Liver (tissue), 8 donors: ENCODE measurements at regions not wholly inside any gene's neighbourhood (a gene's known extent, or its start where the extent isn't known, plus 50 kb on each side); places are given as distances from the start of the nearest gene placed in this dataset.

ENCODE experiments used
- DNase-seq: peaks from one replicate; pipeline ENCODE4 v3.0.0-alpha.2; 2017; ENCODE audit warnings: low spot score
- H3K27ac ChIP-seq, 2 donors: one replicate each; pipeline ENCODE4 v1.7.0; 2013; ENCODE audit warnings: inconsistent platforms in 2 of 2, low read length in 2 of 2, control low read depth in 1 of 2, low read depth in 1 of 2, mild to moderate bottlenecking in 1 of 2
- H3K27me3 ChIP-seq, 4 donors: one replicate each; pipeline versions ENCODE4 v1.6.1 to v1.7.0; 2013; ENCODE audit warnings: low read length in 3 of 4, inconsistent platforms in 1 of 4, mild to moderate bottlenecking in 1 of 4, moderate library complexity in 1 of 4; ENCODE audit not compliant: control insufficient read depth in 4 of 4, insufficient read depth in 4 of 4
- H3K36me3 ChIP-seq, 4 donors: one replicate each; pipeline versions ENCODE4 v1.6.1 to v1.7.0; 2013; ENCODE audit warnings: low read length in 3 of 4, mild to moderate bottlenecking in 3 of 4, low read depth in 1 of 4, moderate library complexity in 1 of 4; ENCODE audit not compliant: control insufficient read depth in 4 of 4, insufficient read depth in 3 of 4
- H3K4me1 ChIP-seq, 4 donors: one replicate each; pipeline versions ENCODE4 v1.6.1 to v1.7.0; 2013; ENCODE audit warnings: low read length in 3 of 4, mild to moderate bottlenecking in 3 of 4, moderate library complexity in 1 of 4; ENCODE audit not compliant: control insufficient read depth in 4 of 4, insufficient read depth in 4 of 4
- H3K4me3 ChIP-seq, 3 donors: one replicate each; pipeline versions ENCODE4 v1.6.1 to v1.7.0; 2013; ENCODE audit warnings: low read length in 3 of 3, control low read depth in 1 of 3, low read depth in 1 of 3, mild to moderate bottlenecking in 1 of 3
- H3K9ac ChIP-seq, 2 donors: one replicate each; pipeline ENCODE4 v1.7.0; 2013; ENCODE audit warnings: low read length in 2 of 2, mild to moderate bottlenecking in 2 of 2, moderate library complexity in 2 of 2, control low read depth in 1 of 2, low read depth in 1 of 2
- H3K9me3 ChIP-seq, 4 donors: one replicate each; pipeline versions ENCODE4 v1.6.1 to v1.7.0; 2013; ENCODE audit warnings: low read length in 3 of 4; ENCODE audit not compliant: control insufficient read depth in 4 of 4
- EGR1 ChIP-seq, 2 donors: IDR thresholded peaks; 2 replicates each; pipeline ENCODE4 v1.6.1; 2016 to 2018; ENCODE audit warnings: antibody characterized with exemption in 2 of 2, low read depth in 2 of 2
- FOXA1 ChIP-seq: IDR thresholded peaks from 2 replicates; pipeline ENCODE4 v1.6.1; 2016; ENCODE audit warnings: antibody characterized with exemption
- FOXA2 ChIP-seq: IDR thresholded peaks from 2 replicates; pipeline ENCODE4 v1.6.1; 2016; ENCODE audit warnings: antibody characterized with exemption
- GABPA ChIP-seq, 2 donors: IDR thresholded peaks in 1 of 2; conservative IDR thresholded peaks in 1 of 2; 2 replicates each; pipeline ENCODE4 v1.6.1; 2016; ENCODE audit warnings: antibody characterized with exemption in 2 of 2, mild to moderate bottlenecking in 1 of 2, moderate library complexity in 1 of 2
- HNF4A ChIP-seq, 2 donors: conservative IDR thresholded peaks; 2 replicates each; pipeline ENCODE4 v1.6.1; 2016; ENCODE audit warnings: antibody characterized with exemption in 2 of 2, mild to moderate bottlenecking in 2 of 2
- HNF4G ChIP-seq: IDR thresholded peaks from 2 replicates; pipeline ENCODE4 v1.6.1; 2016; ENCODE audit warnings: antibody characterized with exemption
- NR2F2 ChIP-seq: IDR thresholded peaks from 2 replicates; pipeline ENCODE4 v1.6.1; 2016; ENCODE audit warnings: antibody characterized with exemption
- RAD21 ChIP-seq, 2 donors: IDR thresholded peaks; 2 replicates each; pipeline ENCODE4 v1.6.1; 2016; ENCODE audit warnings: antibody characterized with exemption in 2 of 2, mild to moderate bottlenecking in 2 of 2
- RXRA ChIP-seq, 2 donors: IDR thresholded peaks; 2 replicates each; pipeline ENCODE4 v1.6.1; 2017 to 2018; ENCODE audit warnings: antibody characterized with exemption in 2 of 2, mild to moderate bottlenecking in 1 of 2
- SP1 ChIP-seq: IDR thresholded peaks from 2 replicates; pipeline ENCODE4 v1.6.1; 2018; ENCODE audit warnings: antibody characterized with exemption, mild to moderate bottlenecking
- YY1 ChIP-seq: IDR thresholded peaks from 2 replicates; pipeline ENCODE4 v1.6.1; 2016; ENCODE audit warnings: antibody characterized with exemption, mild to moderate bottlenecking
- WGBS: extraction: QIAGEN DNeasy Blood & Tissue Kit; methylation state at CpG from one replicate; pipeline ENCODE4 v1.1.7; 2013; 5-methylcytosine and 5-hydroxymethylcytosine counted together
- TF ChIP-seq, protein P1 (sequence below): IDR thresholded peaks from 2 replicates; pipeline ENCODE4 v1.6.1; 2016; ENCODE audit warnings: antibody characterized with exemption
- TF ChIP-seq, protein P2 (sequence below): IDR thresholded peaks from 2 replicates; pipeline ENCODE4 v1.6.1; 2016; ENCODE audit warnings: antibody characterized with exemption, mild to moderate bottlenecking
- TF ChIP-seq, protein P3 (sequence below): IDR thresholded peaks from 2 replicates; pipeline ENCODE4 v1.6.1; 2016; ENCODE audit warnings: antibody characterized with exemption
- TF ChIP-seq, protein P4 (sequence below): IDR thresholded peaks from 2 replicates; pipeline ENCODE4 v1.6.1; 2016; ENCODE audit warnings: antibody characterized with exemption
- TF ChIP-seq, protein P5 (sequence below): fragments of 150-350 bp; IDR thresholded peaks from 2 replicates; pipeline ENCODE4 v1.5.1; 2017; ENCODE audit warnings: improper control_type of control experiment, low read depth, low read length; ENCODE audit not compliant: missing input control
- donor health status: healthy.
- donor health status: healthy.
- donor health status: healthy.
- donor health status: healthy.
- donor health status: healthy.

DNA sequence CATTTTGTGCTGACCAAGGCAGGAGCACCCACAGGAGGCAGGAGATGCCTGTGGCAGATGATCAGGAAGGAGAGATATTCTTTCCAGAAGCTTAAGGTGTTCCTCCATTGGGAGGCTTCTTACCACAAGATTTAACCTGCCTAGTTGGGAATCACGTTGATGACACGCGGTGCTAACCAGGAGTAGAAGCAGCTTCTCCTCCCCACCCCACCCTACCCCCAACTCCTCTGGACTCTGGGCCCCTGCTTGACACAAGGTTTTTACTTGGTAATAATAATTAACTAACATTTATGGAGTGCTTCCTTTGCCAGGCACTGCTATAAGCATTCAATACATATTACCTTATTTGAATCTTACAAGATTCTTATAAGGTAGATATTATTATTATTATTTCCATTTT is 62.5 kb upstream of the PAPOLG start:
- no peak overlapping the region for H3K9ac ChIP-seq
- H3K4me3 ChIP-seq, result no peak overlapping the region
- no peaks in the 10 kb centered on the region for H3K4me1 ChIP-seq
- no peaks in the 10 kb centered on the region for H3K36me3 ChIP-seq
- H3K27ac ChIP-seq, result no peak overlapping the region
- no peak for DNase-seq
- TF ChIP-seq, protein P1, sequence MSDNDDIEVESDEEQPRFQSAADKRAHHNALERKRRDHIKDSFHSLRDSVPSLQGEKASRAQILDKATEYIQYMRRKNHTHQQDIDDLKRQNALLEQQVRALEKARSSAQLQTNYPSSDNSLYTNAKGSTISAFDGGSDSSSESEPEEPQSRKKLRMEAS, result no peak
- TF ChIP-seq GABPA (IDR thresholded peaks at IDR 0.05 in 1 of 2, conservative IDR thresholded peaks at IDR 0.05 in 1 of 2), result no peak
- no peak for TF ChIP-seq FOXA2
- TF ChIP-seq RXRA (IDR thresholded peaks at IDR 0.05), result no peak
- no peak for TF ChIP-seq YY1
- TF ChIP-seq, protein P2, sequence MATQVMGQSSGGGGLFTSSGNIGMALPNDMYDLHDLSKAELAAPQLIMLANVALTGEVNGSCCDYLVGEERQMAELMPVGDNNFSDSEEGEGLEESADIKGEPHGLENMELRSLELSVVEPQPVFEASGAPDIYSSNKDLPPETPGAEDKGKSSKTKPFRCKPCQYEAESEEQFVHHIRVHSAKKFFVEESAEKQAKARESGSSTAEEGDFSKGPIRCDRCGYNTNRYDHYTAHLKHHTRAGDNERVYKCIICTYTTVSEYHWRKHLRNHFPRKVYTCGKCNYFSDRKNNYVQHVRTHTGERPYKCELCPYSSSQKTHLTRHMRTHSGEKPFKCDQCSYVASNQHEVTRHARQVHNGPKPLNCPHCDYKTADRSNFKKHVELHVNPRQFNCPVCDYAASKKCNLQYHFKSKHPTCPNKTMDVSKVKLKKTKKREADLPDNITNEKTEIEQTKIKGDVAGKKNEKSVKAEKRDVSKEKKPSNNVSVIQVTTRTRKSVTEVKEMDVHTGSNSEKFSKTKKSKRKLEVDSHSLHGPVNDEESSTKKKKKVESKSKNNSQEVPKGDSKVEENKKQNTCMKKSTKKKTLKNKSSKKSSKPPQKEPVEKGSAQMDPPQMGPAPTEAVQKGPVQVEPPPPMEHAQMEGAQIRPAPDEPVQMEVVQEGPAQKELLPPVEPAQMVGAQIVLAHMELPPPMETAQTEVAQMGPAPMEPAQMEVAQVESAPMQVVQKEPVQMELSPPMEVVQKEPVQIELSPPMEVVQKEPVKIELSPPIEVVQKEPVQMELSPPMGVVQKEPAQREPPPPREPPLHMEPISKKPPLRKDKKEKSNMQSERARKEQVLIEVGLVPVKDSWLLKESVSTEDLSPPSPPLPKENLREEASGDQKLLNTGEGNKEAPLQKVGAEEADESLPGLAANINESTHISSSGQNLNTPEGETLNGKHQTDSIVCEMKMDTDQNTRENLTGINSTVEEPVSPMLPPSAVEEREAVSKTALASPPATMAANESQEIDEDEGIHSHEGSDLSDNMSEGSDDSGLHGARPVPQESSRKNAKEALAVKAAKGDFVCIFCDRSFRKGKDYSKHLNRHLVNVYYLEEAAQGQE, result no peak
- TF ChIP-seq, protein P3, sequence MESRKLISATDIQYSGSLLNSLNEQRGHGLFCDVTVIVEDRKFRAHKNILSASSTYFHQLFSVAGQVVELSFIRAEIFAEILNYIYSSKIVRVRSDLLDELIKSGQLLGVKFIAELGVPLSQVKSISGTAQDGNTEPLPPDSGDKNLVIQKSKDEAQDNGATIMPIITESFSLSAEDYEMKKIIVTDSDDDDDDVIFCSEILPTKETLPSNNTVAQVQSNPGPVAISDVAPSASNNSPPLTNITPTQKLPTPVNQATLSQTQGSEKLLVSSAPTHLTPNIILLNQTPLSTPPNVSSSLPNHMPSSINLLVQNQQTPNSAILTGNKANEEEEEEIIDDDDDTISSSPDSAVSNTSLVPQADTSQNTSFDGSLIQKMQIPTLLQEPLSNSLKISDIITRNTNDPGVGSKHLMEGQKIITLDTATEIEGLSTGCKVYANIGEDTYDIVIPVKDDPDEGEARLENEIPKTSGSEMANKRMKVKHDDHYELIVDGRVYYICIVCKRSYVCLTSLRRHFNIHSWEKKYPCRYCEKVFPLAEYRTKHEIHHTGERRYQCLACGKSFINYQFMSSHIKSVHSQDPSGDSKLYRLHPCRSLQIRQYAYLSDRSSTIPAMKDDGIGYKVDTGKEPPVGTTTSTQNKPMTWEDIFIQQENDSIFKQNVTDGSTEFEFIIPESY, result no peak
- TF ChIP-seq FOXA1, result no peak
- TF ChIP-seq NR2F2, result no peak
- no peak for TF ChIP-seq RAD21 (IDR thresholded peaks at IDR 0.05)
- TF ChIP-seq EGR1 (IDR thresholded peaks at IDR 0.05; ENCODE audit: low read depth in 2 of 2), result no peak
- TF ChIP-seq, protein P4, sequence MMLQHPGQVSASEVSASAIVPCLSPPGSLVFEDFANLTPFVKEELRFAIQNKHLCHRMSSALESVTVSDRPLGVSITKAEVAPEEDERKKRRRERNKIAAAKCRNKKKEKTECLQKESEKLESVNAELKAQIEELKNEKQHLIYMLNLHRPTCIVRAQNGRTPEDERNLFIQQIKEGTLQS, result no peak
- no peak for TF ChIP-seq HNF4A (conservative IDR thresholded peaks at IDR 0.05)
- TF ChIP-seq HNF4G, result no peak
- TF ChIP-seq SP1, result no peak
- TF ChIP-seq, protein P5, sequence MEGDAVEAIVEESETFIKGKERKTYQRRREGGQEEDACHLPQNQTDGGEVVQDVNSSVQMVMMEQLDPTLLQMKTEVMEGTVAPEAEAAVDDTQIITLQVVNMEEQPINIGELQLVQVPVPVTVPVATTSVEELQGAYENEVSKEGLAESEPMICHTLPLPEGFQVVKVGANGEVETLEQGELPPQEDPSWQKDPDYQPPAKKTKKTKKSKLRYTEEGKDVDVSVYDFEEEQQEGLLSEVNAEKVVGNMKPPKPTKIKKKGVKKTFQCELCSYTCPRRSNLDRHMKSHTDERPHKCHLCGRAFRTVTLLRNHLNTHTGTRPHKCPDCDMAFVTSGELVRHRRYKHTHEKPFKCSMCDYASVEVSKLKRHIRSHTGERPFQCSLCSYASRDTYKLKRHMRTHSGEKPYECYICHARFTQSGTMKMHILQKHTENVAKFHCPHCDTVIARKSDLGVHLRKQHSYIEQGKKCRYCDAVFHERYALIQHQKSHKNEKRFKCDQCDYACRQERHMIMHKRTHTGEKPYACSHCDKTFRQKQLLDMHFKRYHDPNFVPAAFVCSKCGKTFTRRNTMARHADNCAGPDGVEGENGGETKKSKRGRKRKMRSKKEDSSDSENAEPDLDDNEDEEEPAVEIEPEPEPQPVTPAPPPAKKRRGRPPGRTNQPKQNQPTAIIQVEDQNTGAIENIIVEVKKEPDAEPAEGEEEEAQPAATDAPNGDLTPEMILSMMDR, result no peak
- peaks cover 0 to 2% (median 0%) of the 10 kb centered on the region in 4 donors for H3K27me3 ChIP-seq
- WGBS, result 77% methylated on average over 3 of the region's 3 CpGs
- H3K9me3 ChIP-seq, result no peaks in the 10 kb centered on the region

DNA sequence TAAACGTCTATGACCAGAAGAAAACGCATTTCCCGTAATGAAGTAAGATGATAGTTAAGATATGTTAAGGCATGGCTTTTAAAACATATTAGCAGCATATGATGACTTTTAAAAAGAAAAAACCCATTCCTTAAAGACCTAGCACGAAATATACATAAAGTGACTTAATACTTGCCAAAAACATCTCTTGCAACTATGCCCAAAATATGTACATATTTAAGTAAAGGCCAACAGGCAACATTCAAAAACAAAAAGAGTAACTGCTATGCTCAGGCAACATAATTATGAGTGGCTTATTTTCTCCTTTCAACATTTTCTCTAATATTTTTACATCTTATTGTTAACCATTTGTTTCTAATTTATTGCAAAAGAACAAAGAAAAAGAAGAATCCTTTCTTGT is 60.3 kb upstream of the PAPOLG start:
- Histone ChIP-seq H3K4me1 (no peaks in the 10 kb centered on the region), H3K36me3 (no peaks in the 10 kb centered on the region), H3K9me3 (no peaks in the 10 kb centered on the region), H3K4me3 (no peak overlapping the region), H3K9ac (no peak overlapping the region), H3K27me3 (peaks cover 0 to 2% (median 0%) of the 10 kb centered on the region in 4 donors), H3K27ac (no peak overlapping the region)
- DNase-seq, result no peak
- WGBS, result 80% methylated on average over 4 of the region's 4 CpGs
- TF ChIP-seq, protein P3, result no peak
- TF ChIP-seq HNF4G, result no peak
